Neural cell (in vitro differentiated cells): ENCODE measurements at regions not wholly inside any gene's neighbourhood (a gene's known extent, or its start where the extent isn't known, plus 50 kb on each side); places are given as distances from the start of the nearest gene placed in this dataset.

Experiments used
- H2AFZ ChIP-seq: fragments of 200-600, 300-800 bp; sonication (generic), shearing (Covaris generic); 2 replicates; pipeline ENCODE4 v1.6.0; 2014; ENCODE audit warnings: low read depth, mild to moderate bottlenecking, antibody characterized with exemption, low read length, moderate library complexity
- H3F3A ChIP-seq: fragments of 200-600 bp; shearing (Covaris generic); 2 replicates; pipeline ENCODE4 v1.6.1; 2016; ENCODE audit warnings: mild to moderate bottlenecking, moderate library complexity, mixed read lengths, antibody characterized with exemption, low read length; ENCODE audit not compliant: insufficient read depth, poor library complexity, severe bottlenecking
- H3K27ac ChIP-seq: fragments of 200-600, 300-800 bp; sonication (generic), shearing (Covaris generic); 2 replicates; pipeline ENCODE4 v1.5.1; 2014; ENCODE audit warnings: mild to moderate bottlenecking, low read length, moderate library complexity
- H3K27me3 ChIP-seq: fragments of 300-800, 200-600 bp; sonication (generic), shearing (Covaris generic); 2 replicates; pipeline ENCODE4 v1.6.0; 2014; ENCODE audit warnings: mild to moderate bottlenecking, low read depth, low read length, moderate library complexity; ENCODE audit not compliant: insufficient read depth
- H3K36me3 ChIP-seq: fragments of 300-800, 200-600 bp; sonication (generic), shearing (Covaris generic); 2 replicates; pipeline ENCODE4 v1.5.1; 2014; ENCODE audit warnings: mild to moderate bottlenecking, antibody characterized with exemption, low read length, moderate library complexity; ENCODE audit not compliant: insufficient read depth
- H3K4me2 ChIP-seq: fragments of 300-800, 200-600 bp; sonication (generic), shearing (Covaris generic); 2 replicates; pipeline ENCODE4 v1.6.0; 2014; ENCODE audit warnings: mild to moderate bottlenecking, low read length
- H3K4me3 ChIP-seq: fragments of 300-800, 200-600 bp; sonication (generic), shearing (Covaris generic); 2 replicates; pipeline ENCODE4 v1.5.1; 2014; ENCODE audit warnings: mild to moderate bottlenecking, low read length, moderate library complexity
- H3K79me2 ChIP-seq: fragments of 200-600 bp; shearing (Covaris generic); replicated peaks from 2 replicates; pipeline ENCODE4 v1.6.0; 2014; ENCODE audit warnings: mild to moderate bottlenecking, low read length, moderate library complexity; ENCODE audit not compliant: insufficient read depth
- H3K9ac ChIP-seq: fragments of 300-800, 200-600 bp; sonication (generic), shearing (Covaris generic); 2 replicates; pipeline ENCODE4 v1.6.1; 2016; ENCODE audit warnings: mild to moderate bottlenecking, low read length, mixed read lengths
- H3K9me2 ChIP-seq: fragments of 200-600 bp; shearing (Covaris generic); 2 replicates; pipeline ENCODE4 v1.6.1; 2016; ENCODE audit warnings: mild to moderate bottlenecking, low read length, mixed read lengths; ENCODE audit not compliant: insufficient read depth
- H3K9me3 ChIP-seq: fragments of 200-600, 300-800 bp; sonication (generic), shearing (Covaris generic); 2 replicates; pipeline ENCODE4 v1.6.1; 2016; ENCODE audit warnings: mild to moderate bottlenecking, mixed run types, low read length, moderate library complexity, mixed read lengths
- H4K20me1 ChIP-seq: fragments of 200-600 bp; shearing (Covaris generic); 2 replicates; pipeline ENCODE4 v1.6.1; 2016; ENCODE audit warnings: mild to moderate bottlenecking, mixed run types; ENCODE audit not compliant: insufficient read depth
- CTCF ChIP-seq: fragments of 450-650 bp; IDR thresholded peaks from 2 replicates; pipeline ENCODE4 v1.5.1; 2014; ENCODE audit warnings: antibody characterized with exemption, mild to moderate bottlenecking, moderate library complexity; ENCODE audit not compliant: poor library complexity, severe bottlenecking
- EP300 ChIP-seq: fragments of 450-650 bp; conservative IDR thresholded peaks from 2 replicates; pipeline ENCODE4 v1.6.1; 2014; ENCODE audit warnings: antibody characterized with exemption, mild to moderate bottlenecking, moderate library complexity; ENCODE audit not compliant: poor library complexity, severe bottlenecking
- EZH2 ChIP-seq: fragments of 200-600, 300-800 bp; shearing (Covaris generic), sonication (generic); IDR thresholded peaks from 2 replicates; pipeline ENCODE4 v1.6.1; 2014; ENCODE audit warnings: antibody characterized with exemption, low read length, borderline replicate concordance, mild to moderate bottlenecking; ENCODE audit not compliant: insufficient read depth, poor library complexity, severe bottlenecking
- MXI1 ChIP-seq: fragments of 450-650 bp; conservative IDR thresholded peaks from 2 replicates; pipeline ENCODE4 v1.6.1; 2014; ENCODE audit warnings: antibody characterized with exemption, mild to moderate bottlenecking; ENCODE audit not compliant: poor library complexity, severe bottlenecking
- POLR2AphosphoS5 ChIP-seq: IDR thresholded peaks from 2 replicates; pipeline ENCODE4 v1.6.1; 2012
- RAD21 ChIP-seq: fragments of 450-650 bp; conservative IDR thresholded peaks from 2 replicates; pipeline ENCODE4 v1.6.1; 2014; ENCODE audit warnings: antibody characterized with exemption, mild to moderate bottlenecking, moderate library complexity
- REST ChIP-seq: IDR thresholded peaks from 2 replicates; pipeline ENCODE4 v1.6.1; 2012; ENCODE audit warnings: borderline replicate concordance
- SMC3 ChIP-seq: fragments of 450-650 bp; conservative IDR thresholded peaks from 2 replicates; pipeline ENCODE4 v1.6.1; 2014; ENCODE audit warnings: antibody characterized with exemption, mild to moderate bottlenecking, moderate library complexity; ENCODE audit not compliant: poor library complexity
- TAF1 ChIP-seq: IDR thresholded peaks from 2 replicates; pipeline ENCODE4 v1.6.1; 2012; ENCODE audit warnings: low read depth

- no peaks in the 10 kb centered on the region for H3K9me3 ChIP-seq
- no peak overlapping the region for H3K4me2 ChIP-seq
- TF ChIP-seq RAD21 (no peak), TAF1 (no peak), EZH2 (no peak), MXI1 (no peak), EP300 (no peak)
- no peaks in the 10 kb centered on the region for H4K20me1 ChIP-seq
- no peaks in the 10 kb centered on the region for H3K79me2 ChIP-seq
- H3K27me3 ChIP-seq = no peaks in the 10 kb centered on the region
- no peak overlapping the region for H3K4me3 ChIP-seq
- H2AFZ ChIP-seq = no peak overlapping the region
- H3K27ac ChIP-seq = no peak overlapping the region
- no peak overlapping the region for H3K9ac ChIP-seq
- H3K36me3 ChIP-seq = no peaks in the 10 kb centered on the region
- no peaks in the 10 kb centered on the region for H3K9me2 ChIP-seq
- H3F3A ChIP-seq = no peaks in the 10 kb centered on the region
Measured at GRCh38 chr3:86723433-86723832, 267.5 kb downstream of the VGLL3 start.

GRCh38 chr3:86711634-86712033 is 279.3 kb downstream of the VGLL3 start:
- Histone ChIP-seq H3K27ac (peak overlapping the region; percentile 57), H3K9me3 (no peaks in the 10 kb centered on the region), H2AFZ (no peak overlapping the region), H3K4me3 (no peak overlapping the region), H3K9ac (no peak overlapping the region), H3K27me3 (no peaks in the 10 kb centered on the region), H3K79me2 (no peaks in the 10 kb centered on the region), H3F3A (peaks cover 4% of the 10 kb centered on the region), H3K36me3 (no peaks in the 10 kb centered on the region), H4K20me1 (no peaks in the 10 kb centered on the region), H3K9me2 (no peaks in the 10 kb centered on the region), H3K4me2 (peak overlapping the region; percentile 16)
- TF ChIP-seq CTCF (no peak), MXI1 (no peak), POLR2AphosphoS5 (peak; percentile 86), SMC3 (no peak), EZH2 (no peak), TAF1 (no peak), RAD21 (no peak), EP300 (peak; percentile 89), REST (peak; percentile 78)
